H9 (cell line): ENCODE measurements at regions not wholly inside any gene's neighbourhood (a gene's known extent, or its start where the extent isn't known, plus 50 kb on each side); places are given as distances from the start of the nearest gene placed in this dataset.

Experiments used
- DNase-seq: peaks from one replicate; pipeline ENCODE4 v3.0.0-alpha.2; 2017
- H2AFZ ChIP-seq: one replicate; pipeline ENCODE4 v1.6.1; 2013; ENCODE audit warnings: mild to moderate bottlenecking, low read length, control low read depth, moderate library complexity
- H2AK5ac ChIP-seq: 2 replicates; pipeline ENCODE4 v1.6.1; 2013; ENCODE audit warnings: low read length, control low read depth, mixed read lengths; ENCODE audit not compliant: insufficient read length
- H2BK120ac ChIP-seq: one replicate; pipeline ENCODE4 v1.6.1; 2013; ENCODE audit warnings: low read depth, mild to moderate bottlenecking, low read length, control low read depth, inconsistent platforms; ENCODE audit not compliant: poor library complexity, severe bottlenecking
- H2BK12ac ChIP-seq: 2 replicates; pipeline ENCODE4 v1.6.1; 2013; ENCODE audit warnings: low read length, control low read depth, mixed read lengths, low read depth; ENCODE audit not compliant: insufficient read length
- H2BK15ac ChIP-seq: 2 replicates; pipeline ENCODE4 v1.6.1; 2013; ENCODE audit warnings: low read depth, low read length, control low read depth
- H2BK20ac ChIP-seq: one replicate; pipeline ENCODE4 v1.6.1; 2013; ENCODE audit warnings: low read depth, mild to moderate bottlenecking, low read length, control low read depth, inconsistent platforms; ENCODE audit not compliant: poor library complexity, severe bottlenecking
- H2BK5ac ChIP-seq: 2 replicates; pipeline ENCODE4 v1.6.1; 2013; ENCODE audit warnings: low read length, control low read depth, mixed read lengths; ENCODE audit not compliant: insufficient read length
- H3K14ac ChIP-seq: 2 replicates; pipeline ENCODE4 v1.6.1; 2013; ENCODE audit warnings: low read length, control low read depth; ENCODE audit not compliant: insufficient read depth
- H3K18ac ChIP-seq: 2 replicates; pipeline ENCODE4 v1.6.1; 2013; ENCODE audit warnings: low read depth, mild to moderate bottlenecking, mixed read lengths, low read length, control low read depth; ENCODE audit not compliant: insufficient read length
- H3K23ac ChIP-seq: 2 replicates; pipeline ENCODE4 v1.6.1; 2013; ENCODE audit warnings: low read length, control low read depth, mixed read lengths, low read depth; ENCODE audit not compliant: insufficient read length
- H3K23me2 ChIP-seq: 2 replicates; pipeline ENCODE4 v1.6.1; 2013; ENCODE audit warnings: low read depth, mild to moderate bottlenecking, mixed read lengths, low read length, control low read depth; ENCODE audit not compliant: insufficient read length, poor library complexity, severe bottlenecking
- H3K27ac ChIP-seq: 2 replicates; pipeline ENCODE4 v1.5.1; 2013; ENCODE audit warnings: low read length, control low read depth, mixed read lengths, low read depth; ENCODE audit not compliant: insufficient read length
- H3K27me3 ChIP-seq: 2 replicates; pipeline ENCODE4 v1.6.1; 2013; ENCODE audit warnings: low read length, control low read depth, inconsistent platforms; ENCODE audit not compliant: insufficient read depth
- H3K4ac ChIP-seq: 2 replicates; pipeline ENCODE4 v1.6.1; 2013; ENCODE audit warnings: low read depth, mild to moderate bottlenecking, control low read depth, inconsistent platforms, low read length, moderate library complexity
- H3K4me1 ChIP-seq: 2 replicates; pipeline ENCODE4 v1.6.1; 2013; ENCODE audit warnings: low read length, control low read depth, inconsistent platforms; ENCODE audit not compliant: insufficient read depth
- H3K4me2 ChIP-seq: 2 replicates; pipeline ENCODE4 v1.6.1; 2013; ENCODE audit warnings: low read length, control low read depth, mixed read lengths; ENCODE audit not compliant: insufficient read length, insufficient read depth
- H3K56ac ChIP-seq: 2 replicates; pipeline ENCODE4 v1.6.1; 2013; ENCODE audit warnings: low read depth, mild to moderate bottlenecking, mixed read lengths, low read length, control low read depth; ENCODE audit not compliant: insufficient read length
- H3K79me1 ChIP-seq: 2 replicates; pipeline ENCODE4 v1.6.1; 2013; ENCODE audit warnings: low read depth, mild to moderate bottlenecking, moderate library complexity, low read length, control low read depth, inconsistent platforms; ENCODE audit not compliant: insufficient read depth, poor library complexity, severe bottlenecking
- H3K79me2 ChIP-seq: 2 replicates; pipeline ENCODE4 v1.6.1; 2013; ENCODE audit warnings: low read length, control low read depth, inconsistent platforms; ENCODE audit not compliant: insufficient read depth
- H3K9ac ChIP-seq: 2 replicates; pipeline ENCODE4 v1.6.1; 2013; ENCODE audit warnings: low read length, control low read depth, mixed read lengths; ENCODE audit not compliant: insufficient read length; ENCODE audit errors: extremely low read depth
- H3K9me3 ChIP-seq: one replicate; pipeline ENCODE4 v1.6.1; 2013; ENCODE audit warnings: low read depth, low read length, inconsistent platforms; ENCODE audit not compliant: control insufficient read depth
- H3T11ph ChIP-seq: one replicate; pipeline ENCODE4 v1.6.1; 2013; ENCODE audit warnings: mild to moderate bottlenecking, low read length, control low read depth, inconsistent platforms
- H4K20me1 ChIP-seq: one replicate; pipeline ENCODE4 v1.6.1; 2013; ENCODE audit not compliant: control insufficient read depth, insufficient read length, insufficient read depth
- H4K5ac ChIP-seq: 2 replicates; pipeline ENCODE4 v1.6.1; 2013; ENCODE audit warnings: low read depth, mild to moderate bottlenecking, mixed read lengths, low read length, control low read depth; ENCODE audit not compliant: insufficient read length
- H4K8ac ChIP-seq: replicated peaks from 2 replicates; pipeline ENCODE4 v1.6.1; 2013; ENCODE audit warnings: low read length, control low read depth, mixed read lengths, low read depth; ENCODE audit not compliant: insufficient read length
- H4K91ac ChIP-seq: 2 replicates; pipeline ENCODE4 v1.6.1; 2013; ENCODE audit warnings: low read depth, mild to moderate bottlenecking, moderate library complexity, mixed read lengths, low read length, control low read depth; ENCODE audit not compliant: insufficient read length
- H3K27ac Mint-ChIP-seq, 3 experiments: 2 replicates in 2 of 3; 3 replicates in 1 of 3; pipeline ENCODE4 v1.8.0; 2020 to 2021; ENCODE audit warnings: mixed read lengths in 3 of 3, mild to moderate bottlenecking in 1 of 3, moderate library complexity in 1 of 3
- H3K27me3 Mint-ChIP-seq: 2 replicates; pipeline ENCODE4 v1.8.0; 2021; ENCODE audit warnings: low read depth, mild to moderate bottlenecking, moderate library complexity, mixed read lengths
- H3K36me3 Mint-ChIP-seq, 3 experiments: 2 replicates in 2 of 3; 3 replicates in 1 of 3; pipeline ENCODE4 v1.8.0; 2020 to 2021; ENCODE audit warnings: low read depth in 3 of 3, mixed read lengths in 3 of 3; ENCODE audit not compliant: insufficient read depth in 1 of 3
- H3K4me1 Mint-ChIP-seq, 2 experiments: 2 replicates each; pipeline ENCODE4 v1.8.0; 2020; ENCODE audit warnings: mixed read lengths in 2 of 2
- H3K4me3 Mint-ChIP-seq, 2 experiments: 2 replicates in 1 of 2; 3 replicates in 1 of 2; pipeline ENCODE4 v1.8.0; 2020 to 2021; ENCODE audit warnings: mild to moderate bottlenecking in 2 of 2, mixed read lengths in 2 of 2, moderate library complexity in 1 of 2
- H3K9me3 Mint-ChIP-seq, 2 experiments: 2 replicates in 1 of 2; 3 replicates in 1 of 2; pipeline ENCODE4 v1.8.0; 2020; ENCODE audit warnings: mild to moderate bottlenecking in 2 of 2, mixed read lengths in 2 of 2, moderate library complexity in 1 of 2
- WGBS: extraction: QIAGEN DNeasy Blood & Tissue Kit; methylation state at CpG from one replicate; pipeline ENCODE4 v1.1.7; 2013; ENCODE audit warnings: missing lambda C conversion rate, low lambda C conversion rate, mixed read lengths; ENCODE audit not compliant: insufficient read length; ENCODE audit errors: extremely low coverage; 5-methylcytosine and 5-hydroxymethylcytosine counted together
- TF ChIP-seq, protein P1 (sequence below): fragments of 200-600 bp; sonication (generic); conservative IDR thresholded peaks from 3 replicates; pipeline ENCODE4 v1.8.0; 2021; ENCODE audit warnings: antibody characterized with exemption, mild to moderate bottlenecking

DNA sequence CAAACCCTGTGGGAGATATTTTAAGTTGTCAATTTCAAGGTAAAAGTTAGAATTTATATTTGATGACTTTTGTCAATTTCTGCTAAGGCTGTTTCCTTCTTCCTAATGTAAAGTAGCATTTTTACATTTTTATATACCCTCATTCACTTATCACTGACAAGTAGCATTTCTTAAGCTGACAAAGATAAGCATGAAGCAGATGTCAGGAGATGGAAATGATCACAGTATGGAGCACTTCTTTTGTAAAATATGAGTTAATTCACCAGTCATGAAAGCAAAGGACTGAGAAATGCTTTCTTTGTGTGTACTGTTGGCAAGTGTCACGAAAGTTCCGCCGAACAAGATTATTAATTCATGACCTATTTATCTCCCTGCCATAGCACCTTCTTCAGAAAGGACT lies 503.9 kb downstream of the DNAJB9 start:
- H3K9ac ChIP-seq: no peak overlapping the region
- H2AK5ac ChIP-seq: no peak overlapping the region
- no peaks in the 10 kb centered on the region for H3K9me3 ChIP-seq
- no peak overlapping the region for H2AFZ ChIP-seq
- no peaks in the 10 kb centered on the region for H4K20me1 ChIP-seq
- Mint-ChIP-seq H3K4me1 (peaks cover 14% of the 10 kb centered on the region in 2 experiments), H3K27ac (no peak overlapping the region), H3K4me3 (no peak overlapping the region), H3K36me3 (no peaks in the 10 kb centered on the region), H3K27me3 (no peaks in the 10 kb centered on the region), H3K9me3 (no peaks in the 10 kb centered on the region; a peak in 1 of 5 replicates)
- H3K4ac ChIP-seq: no peak overlapping the region
- H4K91ac ChIP-seq: no peak overlapping the region
- no peak overlapping the region for H4K8ac ChIP-seq
- no peaks in the 10 kb centered on the region for H3K23me2 ChIP-seq
- no peak overlapping the region for H4K5ac ChIP-seq
- no peak overlapping the region for H2BK120ac ChIP-seq
- no peaks in the 10 kb centered on the region for H3K27me3 ChIP-seq
- no peak overlapping the region for H2BK20ac ChIP-seq
- DNase-seq: no peak
- no peak overlapping the region for H3K4me2 ChIP-seq
- H3K27ac ChIP-seq: no peak overlapping the region
- TF ChIP-seq, protein P1, sequence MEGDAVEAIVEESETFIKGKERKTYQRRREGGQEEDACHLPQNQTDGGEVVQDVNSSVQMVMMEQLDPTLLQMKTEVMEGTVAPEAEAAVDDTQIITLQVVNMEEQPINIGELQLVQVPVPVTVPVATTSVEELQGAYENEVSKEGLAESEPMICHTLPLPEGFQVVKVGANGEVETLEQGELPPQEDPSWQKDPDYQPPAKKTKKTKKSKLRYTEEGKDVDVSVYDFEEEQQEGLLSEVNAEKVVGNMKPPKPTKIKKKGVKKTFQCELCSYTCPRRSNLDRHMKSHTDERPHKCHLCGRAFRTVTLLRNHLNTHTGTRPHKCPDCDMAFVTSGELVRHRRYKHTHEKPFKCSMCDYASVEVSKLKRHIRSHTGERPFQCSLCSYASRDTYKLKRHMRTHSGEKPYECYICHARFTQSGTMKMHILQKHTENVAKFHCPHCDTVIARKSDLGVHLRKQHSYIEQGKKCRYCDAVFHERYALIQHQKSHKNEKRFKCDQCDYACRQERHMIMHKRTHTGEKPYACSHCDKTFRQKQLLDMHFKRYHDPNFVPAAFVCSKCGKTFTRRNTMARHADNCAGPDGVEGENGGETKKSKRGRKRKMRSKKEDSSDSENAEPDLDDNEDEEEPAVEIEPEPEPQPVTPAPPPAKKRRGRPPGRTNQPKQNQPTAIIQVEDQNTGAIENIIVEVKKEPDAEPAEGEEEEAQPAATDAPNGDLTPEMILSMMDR: no peak
- no peak overlapping the region for H2BK12ac ChIP-seq
- no peaks in the 10 kb centered on the region; the same call in 1 of the 2 replicates for H3K4me1 ChIP-seq
- no peak overlapping the region for H3K23ac ChIP-seq
- no peak overlapping the region for H2BK5ac ChIP-seq
- no peak overlapping the region for H3K18ac ChIP-seq
- H3T11ph ChIP-seq: no peak overlapping the region
- WGBS: no CpG with 5 or more reads among the region's 3 CpGs
- H3K79me1 ChIP-seq: no peaks in the 10 kb centered on the region
- H2BK15ac ChIP-seq: no peak overlapping the region
- no peak overlapping the region for H3K14ac ChIP-seq
- H3K56ac ChIP-seq: no peak overlapping the region
- no peaks in the 10 kb centered on the region for H3K79me2 ChIP-seq
